IPS DF 6.9 (cell line): ENCODE measurements at regions not wholly inside any gene's neighbourhood (a gene's known extent, or its start where the extent isn't known, plus 50 kb on each side); places are given as distances from the start of the nearest gene placed in this dataset.

Experiments used
- DNase-seq: peaks from one replicate; pipeline ENCODE4 v3.0.0-alpha.2; 2013; ENCODE audit warnings: low read depth, low spot score
- H3K27ac ChIP-seq: one replicate; pipeline ENCODE4 v1.5.1; 2013; ENCODE audit warnings: low read length, control low read depth
- H3K27me3 ChIP-seq: 2 replicates; pipeline ENCODE4 v1.6.1; 2013; ENCODE audit warnings: mild to moderate bottlenecking, low read length; ENCODE audit not compliant: control insufficient read depth, insufficient read depth
- H3K36me3 ChIP-seq: 2 replicates; pipeline ENCODE4 v1.6.1; 2013; ENCODE audit warnings: low read length; ENCODE audit not compliant: control insufficient read depth, insufficient read depth
- H3K4me1 ChIP-seq: 2 replicates; pipeline ENCODE4 v1.6.1; 2013; ENCODE audit warnings: low read length; ENCODE audit not compliant: control insufficient read depth, insufficient read depth
- H3K4me3 ChIP-seq: 2 replicates; pipeline ENCODE4 v1.5.1; 2013; ENCODE audit warnings: mild to moderate bottlenecking, low read length
- H3K9me3 ChIP-seq: 2 replicates; pipeline ENCODE4 v1.6.1; 2013; ENCODE audit warnings: low read length, inconsistent platforms; ENCODE audit not compliant: control insufficient read depth, insufficient read depth
- WGBS: extraction: QIAGEN DNeasy Blood & Tissue Kit; methylation state at CpG from one replicate; pipeline ENCODE4 v1.1.7; 2013; ENCODE audit warnings: mixed read lengths, missing lambda C conversion rate; ENCODE audit not compliant: insufficient read length, insufficient coverage; 5-methylcytosine and 5-hydroxymethylcytosine counted together

DNA sequence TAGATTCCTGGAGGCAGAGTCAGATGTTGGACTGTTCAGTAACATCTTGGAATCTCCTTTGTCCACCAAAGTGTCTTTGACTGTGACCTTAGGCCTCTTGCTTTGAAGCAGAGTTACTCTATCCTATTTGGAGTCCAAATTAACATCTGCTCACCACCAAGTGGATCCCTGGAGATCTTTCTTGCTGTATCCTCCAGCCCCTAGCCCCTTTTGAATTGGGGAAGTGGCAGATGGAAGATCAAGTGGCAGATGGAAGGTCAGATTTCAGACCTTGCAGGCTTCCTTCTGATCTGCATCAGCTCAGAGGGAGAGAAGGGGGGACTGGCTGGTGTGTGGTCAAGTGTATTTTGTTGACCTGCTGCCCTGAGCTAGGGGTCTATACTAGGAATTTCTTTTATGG lies 125.0 kb upstream of the ROPN1 start:
- H3K9me3 ChIP-seq, result no peaks in the 10 kb centered on the region
- no peaks in the 10 kb centered on the region for H3K4me1 ChIP-seq
- DNase-seq, result no peak
- H3K36me3 ChIP-seq, result no peaks in the 10 kb centered on the region
- no peak overlapping the region for H3K27ac ChIP-seq
- H3K27me3 ChIP-seq, result no peaks in the 10 kb centered on the region
- no peak overlapping the region for H3K4me3 ChIP-seq

DNA sequence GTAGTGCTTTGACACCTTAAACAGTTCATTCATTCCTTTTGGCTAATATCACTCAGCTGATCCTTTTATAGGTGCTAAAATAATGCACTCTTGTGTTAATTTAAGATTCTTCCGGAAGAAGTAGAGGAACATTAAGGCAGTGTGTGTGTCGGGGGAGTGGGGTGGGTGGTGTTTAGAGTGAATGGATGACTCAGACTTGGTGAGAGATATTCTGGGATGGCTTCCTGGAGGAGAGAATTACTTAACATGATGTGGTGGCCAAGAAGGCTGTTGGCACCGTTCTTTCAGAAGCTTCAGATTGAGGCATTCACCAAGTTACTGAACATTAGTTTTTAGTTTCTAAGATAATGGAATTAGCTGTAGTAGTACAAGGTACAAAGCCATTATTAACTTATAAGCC lies 125.6 kb upstream of the ROPN1 start:
- no peak for DNase-seq
- Histone ChIP-seq H3K36me3 (no peaks in the 10 kb centered on the region), H3K27ac (no peak overlapping the region), H3K4me3 (no peak overlapping the region), H3K27me3 (no peaks in the 10 kb centered on the region), H3K9me3 (no peaks in the 10 kb centered on the region), H3K4me1 (no peaks in the 10 kb centered on the region)
- 100% methylated on average over 1 of the region's 3 CpGs for WGBS

DNA sequence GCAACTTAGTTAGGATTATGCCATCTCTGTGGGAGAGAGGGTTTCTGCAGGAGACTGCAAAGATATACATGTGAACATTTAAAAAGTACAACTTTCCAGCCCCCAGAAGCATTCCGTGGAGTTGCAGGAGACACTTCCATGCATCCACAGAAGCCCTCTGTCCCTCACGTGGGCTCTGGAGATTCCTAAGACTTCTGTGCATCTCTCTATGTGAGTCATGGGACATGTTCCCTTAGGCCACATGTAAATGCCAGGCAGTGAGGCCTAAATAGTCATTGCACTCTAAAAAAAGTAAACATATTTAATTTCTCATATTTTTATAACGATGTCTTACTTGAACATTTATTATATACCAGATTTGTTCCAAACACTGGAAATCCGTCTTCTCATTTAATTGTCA lies 126.5 kb upstream of the ROPN1 start:
- no peaks in the 10 kb centered on the region for H3K9me3 ChIP-seq
- 100% methylated on average over 1 of the region's 4 CpGs for WGBS
- no peak overlapping the region for H3K4me3 ChIP-seq
- no peaks in the 10 kb centered on the region for H3K27me3 ChIP-seq
- no peaks in the 10 kb centered on the region for H3K36me3 ChIP-seq
- no peak for DNase-seq
- H3K27ac ChIP-seq, result no peak overlapping the region
- H3K4me1 ChIP-seq, result no peaks in the 10 kb centered on the region

DNA sequence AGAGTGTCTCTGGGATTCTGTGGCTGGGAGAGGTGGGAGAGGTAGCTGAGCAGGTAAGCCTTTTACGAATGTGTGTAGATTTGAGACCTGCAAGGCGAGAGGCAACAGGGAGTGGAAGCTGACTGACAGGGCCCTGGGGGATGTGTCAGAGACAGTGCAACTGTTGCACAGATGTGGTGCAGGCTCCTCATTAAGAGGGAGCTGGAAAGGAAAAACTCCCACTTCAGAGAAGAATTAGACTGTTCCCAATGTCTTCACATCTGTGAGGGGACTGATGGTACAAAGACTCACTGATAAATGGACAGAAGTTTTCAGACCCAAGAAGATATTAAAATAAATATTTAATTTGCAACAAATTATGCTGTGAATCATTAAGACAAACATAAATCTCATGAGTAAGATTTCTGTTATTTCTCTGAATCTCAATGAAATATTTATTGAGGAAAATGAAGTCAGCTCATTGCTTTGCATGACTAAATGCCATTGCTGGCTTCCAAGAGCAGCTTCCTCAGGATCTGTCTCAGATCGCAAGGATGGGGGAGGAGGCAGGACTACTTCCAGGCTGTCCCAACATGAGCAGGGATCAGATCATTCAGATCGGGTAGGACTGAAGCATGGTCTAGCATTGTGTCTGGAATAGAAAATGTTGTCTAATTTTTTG lies 127.3 kb upstream of the ROPN1 start:
- H3K27ac ChIP-seq, result no peak overlapping the region
- no peaks in the 10 kb centered on the region for H3K4me1 ChIP-seq
- no peaks in the 10 kb centered on the region for H3K9me3 ChIP-seq
- no peak overlapping the region for H3K4me3 ChIP-seq
- no peaks in the 10 kb centered on the region for H3K36me3 ChIP-seq
- no peaks in the 10 kb centered on the region for H3K27me3 ChIP-seq
- WGBS, result no CpG with 5 or more reads among the region's 4 CpGs
- no peak for DNase-seq

DNA sequence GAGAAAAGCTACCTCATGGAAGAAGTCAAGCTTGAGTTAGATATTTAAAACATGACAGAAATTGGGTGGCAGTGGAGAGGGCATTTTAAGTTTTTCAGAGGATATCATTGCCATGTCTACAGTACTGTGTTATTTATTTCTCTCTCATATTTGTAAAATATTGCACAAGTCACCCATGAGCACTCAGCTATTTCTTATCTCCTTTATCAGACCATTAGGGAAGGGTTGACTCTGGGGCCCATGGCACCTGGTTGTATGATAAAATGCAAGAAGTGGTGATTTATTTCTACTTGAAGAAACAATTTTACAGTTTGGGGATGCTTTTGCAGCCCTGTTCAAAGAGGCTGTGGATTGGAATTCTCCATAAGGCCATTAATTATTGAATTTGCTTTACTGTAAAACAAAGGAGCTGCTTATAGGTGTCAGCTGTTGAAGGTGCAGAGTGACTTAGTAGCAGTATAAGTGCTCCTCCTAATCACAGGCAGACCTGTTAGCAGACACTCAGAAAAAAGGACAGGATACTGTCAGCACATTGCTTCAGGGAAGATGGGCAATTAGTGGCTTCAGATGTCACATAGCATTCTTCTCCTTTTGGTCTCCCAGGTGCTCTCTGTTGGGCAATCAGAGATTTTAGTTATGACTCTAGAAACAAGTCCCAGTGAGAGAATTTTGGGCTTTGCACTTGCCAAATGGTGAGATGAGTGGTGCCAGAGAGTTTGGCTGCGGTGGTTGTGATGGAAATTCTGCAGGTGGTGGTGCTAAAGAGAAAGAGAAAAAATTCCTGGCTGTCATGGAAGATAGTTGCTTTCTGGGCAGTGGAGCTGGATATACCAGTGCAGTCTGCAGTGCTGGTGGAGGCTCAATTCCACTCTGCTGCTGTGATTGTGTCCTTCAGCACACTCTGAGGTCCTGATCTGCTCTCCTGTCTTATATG lies 129.7 kb upstream of the ROPN1 start:
- no peak for DNase-seq
- no peaks in the 10 kb centered on the region for H3K27me3 ChIP-seq
- H3K4me3 ChIP-seq, result no peak overlapping the region
- no peaks in the 10 kb centered on the region for H3K9me3 ChIP-seq
- H3K27ac ChIP-seq, result no peak overlapping the region
- no peaks in the 10 kb centered on the region for H3K36me3 ChIP-seq
- H3K4me1 ChIP-seq, result no peaks in the 10 kb centered on the region
- no CpG with 5 or more reads among the region's 1 CpG for WGBS

DNA sequence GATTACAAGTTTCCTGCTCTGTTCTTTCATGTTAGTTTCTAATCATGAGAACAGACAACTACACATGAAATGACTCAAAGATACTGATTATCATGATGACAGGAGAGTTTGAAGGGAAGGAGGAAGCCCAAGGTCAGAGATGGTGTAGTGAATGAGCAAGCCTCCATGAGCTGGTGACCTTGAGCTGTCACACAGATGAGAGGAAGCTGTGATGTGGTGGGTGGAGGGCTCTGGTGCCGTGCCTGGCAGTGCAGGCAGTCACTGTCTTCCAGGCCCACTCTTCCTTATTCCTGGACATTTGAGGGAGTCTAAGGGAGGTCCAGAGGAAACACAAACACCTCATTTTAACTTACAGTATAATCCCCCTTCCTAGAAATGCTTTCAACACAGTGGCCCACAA lies 133.4 kb upstream of the ROPN1 start:
- no peak for DNase-seq
- H3K36me3 ChIP-seq, result no peaks in the 10 kb centered on the region
- no peaks in the 10 kb centered on the region for H3K9me3 ChIP-seq
- WGBS, result no CpG with 5 or more reads among the region's 1 CpG
- H3K27me3 ChIP-seq, result no peaks in the 10 kb centered on the region
- no peak overlapping the region for H3K27ac ChIP-seq
- H3K4me3 ChIP-seq, result no peak overlapping the region
- H3K4me1 ChIP-seq, result no peaks in the 10 kb centered on the region

DNA sequence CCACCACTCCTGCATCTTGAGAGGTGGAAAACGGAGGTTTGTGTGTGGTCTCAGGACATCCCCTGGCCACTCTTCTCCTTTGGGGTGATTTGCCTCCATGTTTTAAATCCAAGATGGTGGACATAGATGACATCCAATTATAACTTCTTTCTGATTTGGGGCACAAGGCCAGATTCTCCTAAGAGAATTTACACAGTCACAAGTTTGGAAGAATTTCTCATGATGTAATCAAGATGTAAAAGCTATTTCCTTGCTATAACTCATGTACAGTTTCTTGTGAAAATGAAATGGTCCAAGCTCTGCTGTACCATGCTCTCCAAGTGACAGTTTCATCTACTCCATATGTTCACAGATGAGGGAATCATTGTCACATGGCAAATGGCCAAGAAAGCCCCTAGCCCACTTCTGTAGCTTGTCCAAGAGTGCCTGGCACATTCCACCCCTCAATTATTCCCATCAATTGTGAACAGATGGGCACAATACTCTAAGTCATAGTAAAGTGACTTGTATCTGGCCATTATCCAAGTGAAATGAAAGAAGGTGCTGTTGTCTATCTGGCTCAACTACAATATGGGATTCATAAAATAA lies 134.6 kb upstream of the ROPN1 start:
- DNase-seq, result no peak
- H3K9me3 ChIP-seq, result no peaks in the 10 kb centered on the region
- H3K4me3 ChIP-seq, result no peak overlapping the region
- H3K27ac ChIP-seq, result no peak overlapping the region
- WGBS, result no CpG with 5 or more reads among the region's 1 CpG
- H3K36me3 ChIP-seq, result no peaks in the 10 kb centered on the region
- no peaks in the 10 kb centered on the region for H3K4me1 ChIP-seq
- no peaks in the 10 kb centered on the region for H3K27me3 ChIP-seq

DNA sequence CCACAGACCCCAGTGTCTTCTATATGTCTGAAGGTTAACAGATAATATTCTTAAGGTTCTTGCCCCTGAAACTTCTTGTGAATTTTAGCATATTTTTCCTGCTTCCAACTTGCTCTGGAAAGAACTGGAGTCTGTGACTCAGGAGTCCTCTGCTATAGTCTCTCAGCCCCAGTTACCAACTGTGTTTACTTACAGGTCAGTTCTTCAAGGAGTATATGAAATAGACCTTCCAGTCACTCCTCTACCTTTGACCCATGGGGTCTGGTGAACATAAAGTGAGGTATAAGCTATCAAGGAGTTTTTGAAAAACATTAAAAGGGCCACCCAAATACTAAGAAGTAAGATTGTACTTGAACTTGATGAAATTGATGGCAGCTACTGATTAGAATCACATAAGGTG lies 139.2 kb upstream of the ROPN1 start:
- Histone ChIP-seq H3K4me1 (no peaks in the 10 kb centered on the region), H3K9me3 (no peaks in the 10 kb centered on the region), H3K27me3 (no peaks in the 10 kb centered on the region), H3K27ac (no peak overlapping the region), H3K4me3 (no peak overlapping the region), H3K36me3 (no peaks in the 10 kb centered on the region)
- no peak for DNase-seq

DNA sequence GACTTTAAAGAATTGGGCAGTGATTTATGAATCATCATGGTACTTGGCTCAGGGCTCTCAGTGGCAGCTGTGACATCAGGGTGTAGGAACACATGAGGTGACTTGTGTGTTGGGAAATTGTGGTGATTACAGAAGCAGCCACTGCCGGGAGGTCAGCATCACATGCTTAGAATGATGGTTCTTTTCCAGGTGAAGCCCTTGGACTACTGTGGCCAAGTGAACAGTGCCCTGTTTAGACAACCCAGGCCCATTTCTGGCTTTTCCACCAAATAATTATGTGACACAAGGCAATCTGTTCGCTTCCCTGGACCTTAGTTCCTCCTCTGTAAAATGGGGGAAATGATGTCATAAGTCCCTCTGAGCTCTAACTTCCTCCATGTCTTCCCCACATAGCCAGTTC lies 139.7 kb upstream of the ROPN1 start:
- DNase-seq, result no peak
- no CpG with 5 or more reads among the region's 2 CpGs for WGBS
- H3K27ac ChIP-seq, result no peak overlapping the region
- no peaks in the 10 kb centered on the region for H3K4me1 ChIP-seq
- no peaks in the 10 kb centered on the region for H3K9me3 ChIP-seq
- H3K4me3 ChIP-seq, result no peak overlapping the region
- H3K27me3 ChIP-seq, result no peaks in the 10 kb centered on the region
- H3K36me3 ChIP-seq, result no peaks in the 10 kb centered on the region

DNA sequence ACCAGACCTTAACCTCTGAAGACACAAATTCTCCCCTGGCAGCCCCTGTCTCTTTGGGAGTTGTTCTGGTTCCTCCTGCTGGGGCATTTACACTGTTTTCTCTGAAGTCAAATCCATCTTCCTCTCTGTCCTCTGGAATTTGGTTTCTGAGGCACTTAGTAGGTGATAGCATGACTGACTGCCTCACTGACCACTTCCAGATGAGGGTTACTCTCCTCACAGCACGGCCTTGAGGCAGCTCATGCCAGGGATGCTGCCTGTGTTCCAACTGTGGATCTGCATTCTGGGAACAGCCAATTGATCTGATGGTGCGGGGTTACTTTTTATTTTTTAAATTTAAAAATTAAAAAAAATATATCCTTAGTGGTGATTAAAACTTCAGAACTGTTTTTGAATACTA lies 140.9 kb upstream of the ROPN1 start:
- DNase-seq, result no peak
- no peaks in the 10 kb centered on the region for H3K27me3 ChIP-seq
- no peak overlapping the region for H3K27ac ChIP-seq
- WGBS, result no CpG with 5 or more reads among the region's 2 CpGs
- no peaks in the 10 kb centered on the region for H3K36me3 ChIP-seq
- H3K4me1 ChIP-seq, result no peaks in the 10 kb centered on the region
- H3K4me3 ChIP-seq, result no peak overlapping the region
- H3K9me3 ChIP-seq, result no peaks in the 10 kb centered on the region
